Transverse colon (tissue), 3 donors: ENCODE measurements at regions not wholly inside any gene's neighbourhood (a gene's known extent, or its start where the extent isn't known, plus 50 kb on each side); places are given as distances from the start of the nearest gene placed in this dataset.

ENCODE experiments used
- EP300 ChIP-seq: sonication (generic); formaldehyde crosslinking; IDR thresholded peaks from one replicate; pipeline ENCODE4 v1.6.1; 2017; ENCODE audit warnings: antibody characterized with exemption, low read depth
- POLR2A ChIP-seq: fragments of 450-650 bp; IDR thresholded peaks from one replicate; pipeline ENCODE4 v1.6.1; 2016; ENCODE audit warnings: antibody characterized with exemption, mild to moderate bottlenecking, moderate library complexity
- TF ChIP-seq, protein P1 (sequence below), 5 experiments: fragments of 200-600 bp in 3 of 5; fragments of 450-650 bp in 2 of 5; sonication (generic) in 3 of 5; IDR thresholded peaks; 1 replicate in 2 of 5; 2 replicates in 3 of 5; pipeline ENCODE4 v1.5.1; 2016 to 2017; ENCODE audit warnings: antibody characterized with exemption in 5 of 5, inconsistent platforms in 3 of 5, mild to moderate bottlenecking in 2 of 5, moderate library complexity in 1 of 5

DNA sequence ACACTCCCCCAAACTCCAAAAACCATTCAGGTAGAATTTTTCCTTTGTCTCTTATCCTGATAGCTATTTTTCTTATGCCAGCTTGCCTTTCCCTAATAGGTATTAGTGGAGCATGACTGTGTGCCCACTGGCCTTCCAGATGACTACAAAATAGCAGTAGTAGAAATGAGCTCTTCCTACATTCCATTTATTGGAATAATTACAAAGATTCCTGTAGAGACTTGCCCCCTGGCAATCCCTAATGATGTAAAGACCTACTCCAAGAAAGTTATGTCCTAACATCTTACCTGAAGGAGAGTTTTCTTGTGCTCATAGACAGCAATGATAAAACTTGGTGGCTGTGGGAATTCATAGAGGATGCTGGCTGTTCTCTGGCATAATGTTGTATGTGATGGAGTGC lies 501.8 kb downstream of the GATA3 start:
- TF ChIP-seq EP300, result no peak
- TF ChIP-seq POLR2A, result no peak
- TF ChIP-seq, protein P1, sequence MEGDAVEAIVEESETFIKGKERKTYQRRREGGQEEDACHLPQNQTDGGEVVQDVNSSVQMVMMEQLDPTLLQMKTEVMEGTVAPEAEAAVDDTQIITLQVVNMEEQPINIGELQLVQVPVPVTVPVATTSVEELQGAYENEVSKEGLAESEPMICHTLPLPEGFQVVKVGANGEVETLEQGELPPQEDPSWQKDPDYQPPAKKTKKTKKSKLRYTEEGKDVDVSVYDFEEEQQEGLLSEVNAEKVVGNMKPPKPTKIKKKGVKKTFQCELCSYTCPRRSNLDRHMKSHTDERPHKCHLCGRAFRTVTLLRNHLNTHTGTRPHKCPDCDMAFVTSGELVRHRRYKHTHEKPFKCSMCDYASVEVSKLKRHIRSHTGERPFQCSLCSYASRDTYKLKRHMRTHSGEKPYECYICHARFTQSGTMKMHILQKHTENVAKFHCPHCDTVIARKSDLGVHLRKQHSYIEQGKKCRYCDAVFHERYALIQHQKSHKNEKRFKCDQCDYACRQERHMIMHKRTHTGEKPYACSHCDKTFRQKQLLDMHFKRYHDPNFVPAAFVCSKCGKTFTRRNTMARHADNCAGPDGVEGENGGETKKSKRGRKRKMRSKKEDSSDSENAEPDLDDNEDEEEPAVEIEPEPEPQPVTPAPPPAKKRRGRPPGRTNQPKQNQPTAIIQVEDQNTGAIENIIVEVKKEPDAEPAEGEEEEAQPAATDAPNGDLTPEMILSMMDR (IDR thresholded peaks at IDR 0.05), result no peak
